GM18868 (cell line): ENCODE measurements at regions not wholly inside any gene's neighbourhood (a gene's known extent, or its start where the extent isn't known, plus 50 kb on each side); places are given as distances from the start of the nearest gene placed in this dataset.

Experiments used
- ATAC-seq: cut with Tn5 transposase; IDR thresholded peaks from one replicate; pipeline ENCODE4 v1.9.1; 2021; ENCODE audit warnings: mild to moderate bottlenecking, moderate library complexity; ENCODE audit not compliant: unreplicated experiment

DNA sequence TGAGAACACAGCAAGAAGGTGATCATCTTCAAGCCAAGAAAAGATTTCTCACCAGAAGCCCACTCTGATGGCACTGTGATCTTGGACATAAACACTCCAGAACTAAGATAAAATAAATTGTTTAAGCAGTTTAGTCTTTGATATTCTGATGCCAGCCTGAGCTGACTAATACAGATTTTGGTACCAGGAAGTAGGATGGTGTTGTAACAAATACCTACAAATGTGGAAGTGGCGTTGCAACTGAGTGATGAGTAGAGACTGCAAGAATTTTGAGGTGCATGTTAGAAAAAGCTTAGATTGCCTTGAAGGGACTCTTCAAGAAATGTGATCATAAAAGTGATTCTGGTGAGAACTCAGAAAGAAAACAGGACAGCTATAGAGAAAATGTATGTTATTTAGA is 592.4 kb upstream of the DAB2 start:
- ATAC-seq = no peak

DNA sequence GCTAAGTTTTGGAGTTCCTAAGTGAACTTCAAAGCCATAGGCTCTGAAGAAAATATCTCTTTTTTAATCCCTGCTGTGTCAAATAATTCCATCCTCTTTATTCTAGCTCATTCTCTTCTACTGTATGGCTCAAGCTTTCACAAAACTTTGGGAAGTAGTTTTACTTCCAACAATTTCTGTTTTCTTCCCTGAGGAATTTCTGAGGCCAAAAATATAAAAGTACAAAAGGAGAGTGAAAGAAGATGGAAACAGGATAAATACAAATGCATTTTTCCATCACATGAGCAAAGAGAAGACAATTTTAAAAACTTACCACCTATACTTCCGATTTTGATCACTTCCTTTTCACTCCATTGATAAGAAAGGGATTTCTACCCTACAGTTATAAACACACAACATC is 585.7 kb upstream of the DAB2 start:
- no peak for ATAC-seq

DNA sequence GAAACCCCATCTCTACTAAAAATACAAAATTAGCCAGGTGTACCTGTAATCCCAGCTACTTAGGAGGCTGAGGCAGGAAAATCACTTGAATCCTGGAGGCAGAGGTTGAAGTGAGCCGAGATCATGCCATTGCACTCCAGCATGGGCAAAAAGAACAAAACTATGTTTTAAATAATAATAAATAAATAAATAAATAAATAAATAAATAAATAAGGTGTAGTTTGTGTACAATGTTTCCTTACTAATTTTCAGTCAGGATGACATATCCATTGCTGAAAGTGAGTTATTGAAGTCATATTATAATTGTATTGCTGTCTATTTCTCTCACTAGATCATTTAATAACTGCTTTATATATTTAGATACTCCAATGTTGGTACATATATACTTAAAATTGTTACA is 581.5 kb upstream of the DAB2 start:
- no peak for ATAC-seq

DNA sequence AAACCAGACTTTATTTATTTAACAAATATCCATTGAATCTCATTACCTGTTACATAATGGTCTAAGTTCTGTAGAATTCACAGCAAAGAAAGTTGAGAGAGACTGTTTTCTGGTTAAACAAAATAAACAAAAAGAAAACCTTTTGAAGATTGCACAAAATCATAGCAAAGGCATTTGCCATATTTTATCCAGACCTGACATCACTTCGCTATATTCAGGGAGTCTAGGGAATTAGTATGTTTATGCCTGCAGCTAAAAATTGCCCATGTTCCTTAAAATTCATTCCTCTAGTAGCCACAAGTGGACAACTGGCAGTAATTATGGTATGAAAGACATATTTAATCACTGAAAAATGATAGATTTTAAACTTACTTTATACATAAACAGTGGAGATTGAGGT is 577.0 kb upstream of the DAB2 start:
- no peak for ATAC-seq

DNA sequence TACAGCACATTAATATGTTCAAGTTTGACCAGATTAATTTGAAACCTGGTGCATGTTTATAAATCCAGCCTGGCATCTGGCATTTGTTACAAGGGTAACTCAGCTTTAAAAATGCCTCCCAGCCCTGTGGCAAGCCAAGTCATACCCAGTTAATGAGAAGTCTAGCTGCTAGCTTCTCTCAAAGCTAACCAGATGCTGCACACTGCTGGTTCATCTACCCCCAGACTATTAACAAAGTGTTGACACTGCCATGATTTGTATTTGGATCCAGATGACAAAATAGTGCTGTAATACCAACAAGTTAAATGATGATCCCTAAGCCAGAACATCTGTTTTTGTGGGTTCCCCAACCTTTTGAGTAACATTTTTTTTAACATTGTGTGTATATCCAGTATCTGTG is 573.7 kb upstream of the DAB2 start:
- no peak for ATAC-seq

DNA sequence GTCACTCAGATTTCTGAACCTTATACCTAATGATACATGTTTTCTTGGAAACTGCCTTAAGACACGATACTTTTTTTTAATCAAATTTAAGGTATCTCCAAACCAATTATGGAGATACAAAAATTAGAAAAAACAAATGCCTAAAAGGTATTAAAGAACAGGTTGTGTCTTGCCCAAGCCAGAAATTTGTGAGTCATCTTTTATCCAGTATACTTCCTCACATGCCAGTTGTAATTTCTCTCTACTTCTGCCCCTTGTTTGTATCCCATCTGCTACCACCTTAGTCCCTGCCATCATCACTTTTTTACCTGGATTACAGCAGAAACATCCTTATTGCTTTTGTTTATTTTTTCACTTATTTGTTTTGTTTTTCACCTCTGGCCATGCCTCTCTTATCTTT is 571.2 kb upstream of the DAB2 start:
- no peak for ATAC-seq

DNA sequence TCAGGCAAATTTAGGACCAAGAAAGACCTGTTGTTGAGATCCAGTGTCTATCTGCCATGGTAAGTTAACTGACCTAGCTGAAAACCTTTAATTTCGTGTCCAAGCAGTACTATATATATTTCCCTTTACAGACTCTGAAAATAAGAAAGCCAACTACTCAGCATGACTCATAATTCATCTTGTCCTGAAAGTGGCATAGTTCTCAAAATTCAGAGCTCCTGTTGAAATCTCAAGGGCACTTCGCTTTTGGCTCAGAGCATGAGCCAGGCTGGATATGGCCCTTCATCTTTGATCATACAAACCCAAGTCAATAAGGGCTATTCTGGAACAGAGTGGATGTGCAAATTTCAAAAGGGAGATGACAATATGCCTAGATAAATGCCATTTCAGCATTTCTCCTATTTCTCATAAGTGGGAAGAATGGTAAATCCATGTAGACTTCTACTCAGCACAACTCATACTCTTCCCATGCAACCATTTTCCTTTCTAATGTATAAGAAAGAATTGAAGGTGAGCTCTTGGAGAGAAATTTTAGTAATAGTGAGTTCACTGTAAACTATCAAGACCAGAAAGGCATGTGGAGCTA is 567.9 kb upstream of the DAB2 start:
- ATAC-seq = no peak

DNA sequence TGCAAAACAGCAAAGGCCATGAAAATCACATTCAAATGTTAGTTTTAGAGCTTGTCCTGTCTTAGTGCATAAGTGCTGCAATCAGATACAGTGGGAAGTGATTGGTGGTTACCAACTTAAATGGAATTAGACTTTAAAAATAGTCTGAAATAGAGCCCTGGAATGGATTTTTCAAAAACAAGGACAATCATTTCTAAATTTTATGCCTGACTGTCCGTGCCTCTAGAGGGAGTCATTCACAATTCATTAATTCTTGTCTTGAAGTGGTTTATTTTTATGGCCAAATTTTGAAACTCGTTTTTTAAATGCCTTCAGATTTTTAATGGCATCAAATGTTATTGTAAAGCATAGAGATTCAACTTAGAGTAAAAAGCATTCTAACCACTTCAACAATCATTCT is 561.8 kb upstream of the DAB2 start:
- ATAC-seq = no peak

DNA sequence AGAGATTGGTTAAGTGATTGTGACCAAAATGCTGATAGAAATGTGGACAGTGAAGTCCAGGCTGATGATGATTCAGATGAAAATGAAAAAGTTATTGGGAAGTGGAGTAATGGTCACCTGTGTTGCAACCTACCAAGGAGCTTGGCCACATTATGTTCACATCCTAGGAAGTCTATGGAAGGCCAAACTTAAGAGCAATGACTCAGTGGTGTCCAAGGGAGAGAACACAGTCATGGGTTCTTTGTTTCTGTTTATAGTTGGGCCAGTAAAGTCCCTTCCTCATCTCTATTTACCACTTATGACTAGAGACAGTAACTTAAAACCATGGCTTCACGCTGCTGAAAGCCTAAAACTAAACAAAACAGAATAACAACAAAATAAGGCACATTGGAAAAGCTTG is 555.3 kb upstream of the DAB2 start:
- no peak for ATAC-seq

DNA sequence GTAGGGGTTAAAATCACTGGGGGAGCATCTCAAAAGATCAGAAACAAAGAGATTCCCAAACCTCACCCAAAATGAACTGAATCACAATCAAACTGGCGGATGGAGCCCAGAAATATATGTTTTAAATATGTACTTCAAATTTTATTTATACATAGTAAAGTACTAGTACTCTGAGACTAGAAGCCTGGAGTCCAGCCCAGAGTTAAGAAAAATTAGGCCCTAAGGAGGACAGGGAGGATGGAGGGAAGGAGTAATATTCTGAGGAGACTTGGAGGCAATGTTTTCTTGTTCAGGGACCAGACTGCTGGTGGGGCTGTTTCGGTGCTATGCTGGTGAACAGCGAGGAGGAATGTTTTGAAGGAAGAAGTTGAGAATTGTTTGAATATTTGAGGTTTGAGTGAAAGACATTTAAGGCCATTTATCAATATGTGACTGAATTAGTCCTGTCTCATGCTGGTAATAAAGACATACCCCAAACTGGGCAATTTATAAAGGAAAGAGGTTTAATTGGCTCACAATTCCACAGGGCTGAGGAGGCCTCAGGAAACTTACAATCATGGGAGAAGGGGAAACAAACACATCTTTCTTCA is 552.4 kb upstream of the DAB2 start:
- no peak for ATAC-seq

DNA sequence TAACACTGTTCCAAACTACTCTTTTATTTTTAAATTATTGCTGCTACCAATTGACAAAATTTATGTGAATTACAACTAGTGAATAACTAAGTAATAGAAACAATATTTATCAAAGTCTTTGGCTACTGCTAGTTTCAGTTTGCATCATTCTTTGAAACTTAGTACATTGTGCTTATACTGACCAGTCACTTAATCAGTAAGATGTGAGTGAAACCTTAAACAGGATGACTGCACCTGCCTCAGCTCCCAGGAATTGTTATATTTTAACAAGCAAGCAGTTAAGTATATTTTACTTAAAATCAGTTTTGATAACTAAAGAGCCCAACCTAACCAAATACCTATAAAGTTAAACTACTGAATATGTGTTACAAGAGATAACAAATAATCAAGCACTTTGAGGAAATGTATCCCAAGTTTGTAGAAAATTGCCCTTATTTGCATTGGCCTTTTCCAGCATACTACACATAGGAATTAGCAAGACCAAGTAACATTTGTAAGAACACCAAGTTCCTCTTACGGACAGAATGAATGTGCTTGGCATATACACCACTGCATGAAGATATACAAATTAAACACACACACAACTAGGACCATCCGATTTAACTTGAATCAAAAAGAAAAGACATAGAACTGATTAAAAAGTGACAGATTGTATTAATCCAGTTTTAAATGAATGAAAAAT is 545.5 kb upstream of the DAB2 start:
- ATAC-seq = no peak

DNA sequence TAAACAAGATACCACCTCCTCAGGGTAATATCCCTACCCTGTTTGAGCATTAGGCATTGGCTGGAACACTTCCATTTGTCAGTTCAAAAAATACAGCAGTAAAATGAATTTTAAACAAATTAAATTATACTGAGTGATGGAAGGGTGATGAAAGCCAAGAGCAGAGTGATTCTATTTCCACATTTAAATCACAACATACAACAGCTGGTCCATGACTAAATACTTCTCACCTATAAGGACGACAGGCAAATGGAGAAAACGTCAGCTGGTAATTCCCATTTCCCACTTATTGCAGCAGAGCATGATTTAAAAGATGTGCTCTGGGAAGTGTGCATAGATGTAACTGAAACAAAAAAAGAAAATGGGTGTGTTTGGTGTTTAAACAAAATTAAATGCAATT is 543.6 kb upstream of the DAB2 start:
- ATAC-seq = no peak

DNA sequence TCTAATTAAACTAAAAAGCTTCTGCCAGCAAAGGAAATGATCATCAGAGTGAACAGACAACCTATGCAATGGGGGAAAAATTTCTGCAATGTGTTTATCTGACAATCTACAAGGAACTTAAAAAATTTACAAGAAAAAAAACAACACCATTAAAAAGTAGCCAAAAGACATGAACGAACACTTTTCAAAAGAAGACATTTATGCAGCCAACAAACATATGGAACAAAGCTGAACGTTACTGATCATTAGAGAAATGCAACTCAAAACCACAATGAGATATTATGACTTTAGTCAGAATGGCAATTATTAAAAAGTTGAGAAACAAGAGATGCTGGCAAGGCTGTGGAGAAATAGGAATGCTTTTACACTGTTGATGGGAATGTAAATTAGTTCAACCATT is 530.4 kb upstream of the DAB2 start:
- ATAC-seq = no peak

DNA sequence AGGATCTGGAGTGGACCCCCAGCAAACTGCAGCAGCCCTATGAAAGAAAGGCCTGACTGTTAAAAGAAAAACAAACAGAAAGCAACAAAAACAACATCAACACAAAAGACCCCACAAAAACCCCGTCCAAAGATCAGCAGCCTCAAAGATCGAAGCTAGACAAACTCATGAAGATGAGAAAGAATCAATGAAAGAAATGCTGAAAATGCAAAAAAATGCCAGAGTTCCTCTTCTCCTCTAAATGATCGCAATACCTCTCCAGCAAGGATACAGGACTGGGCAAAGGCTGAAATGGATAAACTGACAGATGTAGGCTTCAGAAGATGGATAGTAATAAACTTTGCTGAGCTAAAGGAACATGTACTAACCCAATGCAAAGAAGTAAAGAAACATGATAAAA is 526.3 kb upstream of the DAB2 start:
- ATAC-seq = no peak

DNA sequence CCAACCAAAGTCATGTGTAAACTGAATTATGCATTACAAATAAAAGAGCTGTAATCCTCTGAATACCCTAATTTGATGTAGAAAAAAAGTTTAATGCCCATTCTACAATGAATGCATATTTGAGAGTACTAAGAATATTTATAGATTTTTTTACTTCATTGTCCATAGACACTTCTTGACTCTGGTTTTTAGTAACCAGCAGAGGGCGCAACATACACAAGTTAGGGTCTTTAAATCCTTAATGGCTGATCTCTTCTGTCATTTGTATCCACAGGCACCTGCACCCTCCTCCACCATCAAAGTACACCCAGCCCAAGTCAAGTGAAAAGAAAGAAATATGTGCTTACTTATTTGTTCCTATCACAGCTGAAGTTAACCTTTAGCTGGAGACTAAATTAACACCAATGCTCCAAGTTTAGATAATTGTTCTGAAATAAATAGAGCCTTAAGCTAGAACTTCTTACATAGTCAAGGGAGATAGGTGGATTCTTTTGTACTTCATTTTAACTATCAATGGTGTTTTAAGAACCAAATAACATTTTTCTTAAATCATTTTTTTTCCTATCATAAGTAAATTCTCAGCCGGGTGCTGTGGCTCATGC is 524.2 kb upstream of the DAB2 start:
- peak; percentile 98 for ATAC-seq

DNA sequence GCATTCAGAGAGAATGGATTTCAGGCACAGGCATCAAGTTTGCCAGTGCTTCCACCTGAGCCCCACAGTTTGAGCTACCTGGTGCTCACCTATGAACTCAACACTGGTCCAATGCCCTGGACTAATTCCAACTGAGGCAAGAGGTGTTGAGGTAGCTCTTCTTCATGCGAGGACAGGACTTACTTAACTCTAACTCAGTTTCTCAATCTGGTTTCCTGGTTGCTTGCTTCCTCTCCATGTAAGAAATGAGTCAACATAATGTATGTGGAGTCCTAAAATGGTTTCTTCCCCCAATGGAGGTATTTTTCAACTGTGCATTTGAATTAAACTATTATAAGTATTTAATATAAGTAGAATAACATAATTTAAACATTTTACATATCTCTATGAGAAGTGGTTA is 523.6 kb upstream of the DAB2 start:
- ATAC-seq = no peak

DNA sequence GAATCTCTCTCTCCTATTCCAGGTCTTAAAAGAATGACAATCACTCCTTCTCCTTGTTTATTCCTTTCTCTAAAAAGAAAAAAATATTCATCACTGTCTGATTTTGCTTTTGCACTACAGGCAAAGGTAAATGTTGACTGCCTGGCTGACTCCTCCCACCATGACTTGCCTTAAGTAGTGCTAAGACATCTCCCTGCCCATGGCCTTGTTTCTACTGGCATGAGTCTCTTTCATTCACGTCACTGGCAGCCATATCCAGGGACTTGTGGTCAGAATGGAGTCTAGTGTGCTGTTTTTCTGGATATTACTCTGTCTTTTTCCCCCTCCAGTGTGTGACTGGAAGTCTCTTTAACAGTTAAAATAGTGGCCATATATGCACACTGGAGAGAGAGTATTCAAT is 522.9 kb upstream of the DAB2 start:
- no peak for ATAC-seq

DNA sequence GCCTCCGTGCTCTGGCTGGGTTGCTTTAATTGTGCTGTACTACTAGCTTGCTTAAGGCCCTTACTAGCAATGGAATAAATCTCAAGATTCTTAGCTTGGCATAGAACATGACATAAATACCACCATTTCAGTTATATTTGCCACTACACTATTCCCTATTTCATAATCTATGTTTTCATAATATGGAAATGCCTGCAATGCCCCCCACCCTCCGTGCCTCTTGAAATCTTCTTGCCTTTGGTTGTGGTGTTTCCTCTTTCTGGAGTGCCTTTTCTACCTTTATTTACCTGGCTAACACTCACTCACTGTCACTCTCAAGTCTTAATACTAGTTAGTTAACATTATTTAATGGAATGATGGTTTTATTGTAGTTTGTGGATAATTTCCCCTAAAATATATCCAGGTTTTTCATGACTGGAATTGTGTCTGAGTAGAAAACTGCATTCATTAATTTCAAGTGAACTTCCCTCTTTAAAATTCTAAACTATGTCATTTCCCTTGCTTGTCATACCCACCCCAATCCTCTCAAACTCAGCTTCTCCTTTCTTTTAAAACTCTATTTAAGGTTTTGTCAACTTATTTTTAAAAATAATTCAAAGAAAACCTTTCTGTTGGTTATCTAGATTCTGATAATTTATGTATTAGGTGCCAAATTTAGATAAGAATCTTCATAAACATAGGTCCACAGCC is 521.7 kb upstream of the DAB2 start:
- no peak for ATAC-seq

DNA sequence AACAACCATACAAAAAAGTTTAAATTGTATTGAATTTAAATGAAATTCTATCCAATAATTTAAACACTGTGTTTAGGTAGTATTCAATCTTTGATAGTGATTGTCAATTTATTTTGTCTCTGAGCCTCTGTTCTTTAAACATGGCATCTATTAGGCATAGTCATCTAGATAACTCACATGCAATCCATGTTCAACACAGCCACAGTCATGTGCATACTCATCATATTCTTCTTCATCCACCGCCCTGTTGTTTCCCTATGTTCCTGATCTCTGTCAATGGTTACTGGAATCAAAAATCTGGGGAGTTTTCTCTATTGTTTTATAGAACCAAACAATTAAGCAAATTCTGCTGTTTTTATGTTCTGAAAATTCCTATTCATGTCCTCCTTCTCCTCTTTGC is 521.1 kb upstream of the DAB2 start:
- no peak for ATAC-seq

DNA sequence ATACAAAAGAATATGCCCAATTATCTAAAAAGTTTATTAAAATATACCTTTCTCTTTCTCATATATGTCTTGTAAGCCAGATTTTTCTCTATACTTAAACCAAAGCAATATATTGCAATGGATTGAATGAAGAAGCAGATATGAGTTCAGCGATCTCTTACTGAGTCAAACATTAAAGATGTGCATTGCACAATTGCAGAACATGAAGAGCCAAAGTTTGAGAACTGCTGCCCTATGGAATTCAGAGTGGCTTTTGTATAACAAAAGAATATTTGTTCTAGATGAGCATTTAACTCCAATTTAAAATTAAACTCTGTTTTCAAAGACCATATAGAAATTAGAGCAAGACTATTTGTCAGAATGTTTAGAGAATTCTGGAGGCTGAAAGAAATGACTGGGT is 519.0 kb upstream of the DAB2 start:
- ATAC-seq = no peak

DNA sequence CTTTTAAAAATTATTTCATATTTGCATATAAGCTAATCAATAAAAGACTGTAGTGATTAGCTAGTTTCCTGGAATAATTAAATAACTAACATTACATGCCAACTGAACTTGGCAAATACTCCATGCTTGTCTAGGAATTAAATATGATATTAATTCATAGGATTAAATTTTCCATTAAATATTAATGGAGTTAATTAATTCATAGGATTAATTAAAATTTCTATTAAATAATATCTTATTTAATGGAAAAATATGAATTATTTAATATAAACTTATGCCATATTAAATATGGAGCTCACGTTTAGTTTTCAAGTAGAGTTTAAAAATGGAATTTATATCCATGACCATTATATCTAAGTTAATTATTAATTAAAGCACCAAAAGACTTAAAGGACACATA is 517.8 kb upstream of the DAB2 start:
- no peak for ATAC-seq

DNA sequence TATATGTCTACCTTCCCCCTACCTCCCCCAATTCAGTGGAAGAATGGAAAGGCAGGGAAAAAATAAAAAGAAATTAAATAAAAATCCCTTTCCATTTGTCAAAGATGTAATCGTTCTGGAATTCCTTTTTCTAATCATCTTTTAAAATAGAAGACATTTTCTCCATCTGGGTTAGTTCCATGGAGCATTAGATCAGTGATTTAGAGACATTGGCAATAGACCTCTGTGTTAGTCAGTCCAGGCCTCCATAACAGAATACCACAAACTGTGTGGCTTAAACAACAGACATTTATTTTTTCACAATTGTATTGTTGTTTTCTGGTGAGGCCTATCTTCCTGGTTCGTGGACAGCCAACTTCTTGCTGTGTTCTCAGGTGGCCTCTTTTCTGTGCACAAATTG is 516.6 kb upstream of the DAB2 start:
- ATAC-seq = no peak
